ENCODE measurements at regions not wholly inside any gene's neighbourhood (a gene's known extent, or its start where the extent isn't known, plus 50 kb on each side); places are given as distances from the start of the nearest gene placed in this dataset.
"Not testable (repeated sequence)": the region's sequence is repeated elsewhere in the genome, so short reads cannot be mapped to it uniquely, and the experiment has no call there.

DNA sequence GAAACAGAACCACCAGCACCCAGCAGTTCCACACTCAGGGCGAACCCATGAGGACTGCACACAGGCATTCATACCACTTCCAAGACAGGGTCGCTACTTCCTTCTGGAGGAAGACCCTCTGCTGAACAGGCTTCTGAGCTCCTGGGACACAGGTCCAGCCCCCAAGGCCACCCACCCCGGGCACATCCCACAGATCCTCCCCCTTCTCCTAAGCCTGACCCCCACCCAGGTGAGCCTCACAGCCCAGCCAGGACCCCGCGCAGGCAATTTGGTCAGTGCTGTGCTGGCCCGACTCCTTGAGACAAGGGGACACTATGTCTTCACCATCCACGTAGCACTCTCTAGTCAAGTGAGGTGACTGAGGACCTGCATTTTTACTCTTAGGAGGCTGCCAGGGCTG lies 5382.7 kb upstream of the TPTE start:
- DNase-seq: not testable (repeated sequence)

DNA sequence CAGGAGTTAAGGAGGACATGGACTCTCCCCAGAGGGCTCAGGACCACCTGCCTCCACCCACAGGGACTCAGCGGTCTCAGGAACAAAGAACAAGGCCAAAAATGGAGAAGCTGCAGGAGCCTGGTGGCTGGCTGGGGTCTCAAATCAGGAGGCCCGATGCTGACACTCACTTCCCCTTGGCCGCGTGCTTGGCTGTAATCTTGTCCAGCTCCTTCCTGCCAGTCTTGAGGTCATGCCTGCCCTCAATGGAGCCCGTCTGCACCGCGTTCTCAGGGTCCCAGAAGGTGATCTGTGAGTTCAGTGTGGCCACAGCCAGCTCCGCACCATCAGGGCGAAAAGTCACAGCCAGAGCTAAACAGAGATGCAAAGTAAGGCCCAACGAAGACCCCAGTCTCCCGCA lies 5381.9 kb upstream of the TPTE start:
- not testable (repeated sequence) for DNase-seq

DNA sequence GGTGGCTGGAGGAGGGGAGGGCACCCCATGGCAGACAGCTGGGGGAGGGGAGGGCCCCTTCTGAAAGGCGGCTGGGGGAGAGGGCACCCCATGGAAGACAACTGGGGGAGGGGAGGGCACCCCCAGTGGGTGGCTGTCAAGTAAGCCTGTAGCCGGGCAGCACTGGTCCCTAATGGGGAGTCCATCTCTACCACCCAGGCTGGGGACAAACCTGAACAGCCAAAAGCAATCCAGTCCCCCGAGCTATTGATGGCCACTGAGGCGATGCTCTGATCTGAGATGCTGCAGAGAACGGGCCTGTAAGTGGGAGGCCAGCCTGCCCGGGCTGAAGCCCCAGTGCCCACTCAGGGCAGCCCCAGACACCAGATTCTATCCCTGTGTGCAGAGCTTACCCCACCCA lies 5378.4 kb upstream of the TPTE start:
- not testable (repeated sequence) for DNase-seq

DNA sequence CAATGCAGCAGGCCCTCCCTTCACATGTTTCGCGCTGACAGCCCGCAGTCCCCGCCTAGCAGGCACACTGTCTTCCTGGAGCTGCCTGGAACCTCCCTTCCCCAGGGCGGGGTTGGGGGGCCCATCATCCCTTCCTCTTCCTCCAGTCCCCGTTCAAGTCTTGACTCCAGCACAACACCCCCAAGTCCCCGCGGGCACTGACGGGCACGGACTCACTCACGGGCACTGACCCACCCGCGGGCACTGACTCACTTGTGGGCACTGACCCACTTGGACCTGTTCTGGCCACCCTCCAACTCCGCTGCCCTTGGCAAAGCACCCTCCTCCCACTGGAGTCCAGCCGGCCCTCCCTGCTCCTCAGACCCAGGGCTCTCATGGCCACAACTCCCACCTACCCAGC lies 5376.7 kb upstream of the TPTE start:
- DNase-seq: not testable (repeated sequence)

DNA sequence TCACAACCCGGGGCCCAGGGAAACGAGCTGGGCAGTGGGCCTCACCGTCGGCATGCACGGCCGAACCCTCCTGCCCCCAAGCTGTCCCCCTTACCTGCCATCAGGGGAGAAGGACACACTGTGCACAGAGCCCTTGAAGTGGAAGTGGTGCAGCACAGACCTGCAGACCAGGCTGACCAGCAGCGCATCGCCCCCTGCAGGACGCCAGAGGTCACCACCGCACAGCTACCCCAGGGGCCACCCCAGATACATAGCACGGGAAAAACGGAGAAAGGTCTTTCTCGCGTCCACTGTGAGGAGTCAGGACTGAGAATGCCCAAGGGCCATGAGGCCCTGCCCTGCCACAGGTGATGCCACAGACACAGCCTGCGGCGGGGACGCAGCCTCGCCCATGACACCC lies 5373.7 kb upstream of the TPTE start:
- not testable (repeated sequence) for DNase-seq

DNA sequence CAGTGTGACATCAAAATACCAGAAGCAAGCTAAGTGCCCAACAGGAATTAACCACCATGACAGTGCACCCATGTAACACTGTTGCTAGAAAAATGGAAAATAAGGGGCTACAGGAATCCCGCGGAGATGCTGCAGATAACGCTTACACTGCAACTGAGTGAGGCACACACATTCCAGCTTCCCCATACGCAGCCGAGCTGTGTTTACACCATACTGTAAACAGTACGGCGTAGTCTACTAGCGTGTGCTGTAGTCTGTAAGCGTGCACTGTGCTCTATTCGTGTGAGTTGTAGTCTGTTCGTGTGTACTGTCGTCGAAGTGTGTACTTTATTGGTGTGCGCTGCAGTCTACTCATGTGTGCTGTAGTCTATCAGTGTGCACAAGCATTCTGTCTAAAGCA lies 5372.2 kb upstream of the TPTE start:
- not testable (repeated sequence) for DNase-seq

DNA sequence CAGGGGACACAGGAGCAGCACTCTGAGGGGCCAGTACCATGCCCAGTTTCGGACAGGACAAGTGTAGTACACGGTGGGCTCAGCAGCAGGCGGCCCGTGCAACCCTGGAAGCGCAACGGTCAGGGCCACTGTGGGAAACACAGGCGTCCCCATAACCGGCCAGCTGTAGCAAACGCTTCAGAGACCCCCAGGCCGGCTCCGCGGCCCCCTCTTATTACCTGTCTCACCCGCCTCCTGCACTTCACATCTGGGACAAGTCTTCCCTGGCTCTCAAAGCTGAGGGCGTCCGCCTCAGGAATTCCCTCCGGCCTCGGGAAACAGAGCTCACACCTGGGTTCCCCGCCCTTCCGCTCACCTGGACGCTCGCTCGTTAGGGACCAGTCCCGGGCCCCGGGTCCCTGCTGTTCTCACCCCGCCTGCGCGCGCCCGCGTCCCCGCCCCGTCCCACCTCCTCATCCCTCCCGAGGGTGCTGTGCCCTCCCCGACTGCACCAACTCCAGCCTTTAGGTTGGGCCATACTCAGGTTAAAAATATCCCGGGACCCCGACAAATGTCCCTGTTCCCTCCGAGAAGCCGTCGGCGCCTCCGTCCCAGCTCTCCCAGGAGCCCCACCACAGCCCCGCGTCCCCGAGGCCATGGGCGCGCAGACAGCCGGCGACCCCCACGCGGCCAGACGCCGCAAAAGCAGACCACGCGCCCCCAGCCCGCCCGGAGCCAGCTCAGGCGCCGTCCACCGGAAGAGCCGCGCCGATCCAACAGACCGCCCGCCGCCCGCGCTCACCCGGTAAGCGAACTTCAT lies 5367.3 kb upstream of the TPTE start:
- DNase-seq: not testable (repeated sequence)

DNA sequence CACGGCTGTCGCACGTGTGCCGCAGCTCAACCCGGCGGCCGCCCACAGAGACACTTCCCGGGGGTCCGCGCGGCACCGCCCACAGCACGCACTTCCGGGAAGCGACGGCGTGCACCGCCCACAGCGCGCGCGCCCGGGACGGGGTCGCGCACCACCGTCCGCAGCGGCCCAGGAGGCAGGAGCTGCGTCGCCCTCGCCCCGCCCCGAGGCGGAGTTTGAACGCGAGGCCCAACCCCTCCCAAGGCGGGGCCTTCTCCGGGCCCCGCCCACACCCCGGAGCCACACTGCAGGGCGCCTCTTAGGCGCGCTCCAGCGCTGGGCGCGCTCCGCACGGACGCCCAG lies 5366.8 kb upstream of the TPTE start:
- peak; percentile 88 for DNase-seq

DNA sequence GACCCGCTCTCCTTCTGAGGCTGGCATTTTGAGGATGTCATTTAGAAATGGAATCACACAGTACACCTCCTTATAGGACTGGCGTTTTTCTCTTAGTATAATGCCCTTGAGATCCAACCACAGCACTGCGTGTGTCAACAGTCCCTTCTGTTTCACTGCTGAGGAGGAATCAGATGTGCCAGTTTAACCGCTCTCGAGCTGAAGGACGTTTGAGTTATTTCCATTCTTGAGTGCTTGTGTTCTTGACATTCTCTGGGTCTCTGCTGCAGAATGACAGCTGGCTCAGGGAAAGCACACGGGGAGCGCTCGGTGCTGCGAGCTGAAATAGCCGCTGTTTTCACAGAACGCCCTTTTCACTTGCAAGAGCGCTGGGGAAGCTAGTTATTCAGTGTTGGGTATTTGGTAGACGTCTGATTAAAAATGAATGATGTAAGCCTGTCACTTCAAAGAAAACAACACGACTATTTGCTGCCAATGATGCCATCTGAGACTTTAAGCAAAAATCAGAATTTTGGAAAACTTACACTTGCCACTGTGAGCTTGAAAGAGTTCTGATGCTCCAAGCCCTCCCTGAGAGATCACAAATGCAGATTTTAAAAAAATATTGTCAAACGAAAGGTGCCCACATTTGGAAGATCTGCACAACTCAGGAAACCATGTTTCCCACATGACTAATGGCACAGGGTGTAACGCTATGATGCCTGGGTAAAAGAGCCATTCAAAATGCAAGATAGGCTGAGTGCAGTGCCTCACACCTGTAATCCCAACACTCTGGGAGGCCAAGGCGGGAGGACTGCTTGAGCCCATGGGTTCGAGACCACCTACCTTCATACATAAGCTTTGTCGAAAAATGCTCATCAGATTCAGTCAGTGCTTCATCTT lies 5358.4 kb upstream of the TPTE start:
- not testable (repeated sequence) for DNase-seq

DNA sequence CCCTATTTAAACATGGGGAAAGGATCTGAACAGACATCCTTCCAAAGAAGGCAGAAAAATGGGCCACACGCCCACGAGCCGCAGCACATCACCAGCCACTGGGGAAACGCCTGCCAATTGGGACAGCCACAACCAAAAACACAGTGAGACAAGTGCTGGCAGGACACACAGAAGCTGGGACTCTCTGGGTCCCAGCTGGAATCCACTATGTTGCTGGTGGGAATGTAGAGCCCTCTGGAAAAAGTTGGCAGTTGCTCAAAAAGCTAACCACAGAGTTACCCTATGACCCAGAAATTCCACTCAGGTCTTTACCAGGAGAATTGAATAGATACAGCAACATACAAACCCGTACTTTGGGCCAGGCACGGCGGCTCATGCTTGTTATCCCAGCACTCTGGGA lies 5355.6 kb upstream of the TPTE start:
- DNase-seq: not testable (repeated sequence)

All from eye (tissue), 1 donor.